GM12875 (cell line): ENCODE measurements at regions not wholly inside any gene's neighbourhood (a gene's known extent, or its start where the extent isn't known, plus 50 kb on each side); places are given as distances from the start of the nearest gene placed in this dataset.
"Not testable (repeated sequence)": the region's sequence is repeated elsewhere in the genome, so short reads cannot be mapped to it uniquely, and the experiment has no call there.

ENCODE experiments used
- H3K4me3 ChIP-seq: one replicate; pipeline ENCODE4 v1.5.1; 2011; ENCODE audit warnings: low read depth, low read length, control low read depth
- CTCF ChIP-seq: IDR thresholded peaks from 2 replicates; pipeline ENCODE4 v1.5.1; 2011; ENCODE audit warnings: low read depth, mild to moderate bottlenecking, control low read depth, inconsistent platforms, low read length, moderate library complexity, borderline replicate concordance; ENCODE audit not compliant: insufficient read depth

- no peak overlapping the region for H3K4me3 ChIP-seq
- TF ChIP-seq CTCF: no peak
These were observed 161.2 kb upstream of the LRP1B start for GRCh38 chr2:142291969-142292368.

- no peak overlapping the region for H3K4me3 ChIP-seq
- no peak for TF ChIP-seq CTCF
These were observed 160.1 kb upstream of the LRP1B start for GRCh38 chr2:142290931-142291330.

GRCh38 chr2:142286618-142287017 lies 155.8 kb upstream of the LRP1B start:
- peak; percentile 78; the same call in 1 of the 2 replicates for TF ChIP-seq CTCF
- H3K4me3 ChIP-seq: no peak overlapping the region

- H3K4me3 ChIP-seq: no peak overlapping the region
- TF ChIP-seq CTCF: no peak
These were observed 154.7 kb upstream of the LRP1B start for GRCh38 chr2:142285480-142285879.

GRCh38 chr2:142284336-142284735 lies 153.5 kb upstream of the LRP1B start:
- H3K4me3 ChIP-seq: not testable (repeated sequence)

- TF ChIP-seq CTCF: no peak
- H3K4me3 ChIP-seq: no peak overlapping the region
These were observed 150.0 kb upstream of the LRP1B start for GRCh38 chr2:142280831-142281230.

GRCh38 chr2:142270990-142271389 lies 140.2 kb upstream of the LRP1B start:
- no peak for TF ChIP-seq CTCF

GRCh38 chr2:142270291-142270690 lies 139.5 kb upstream of the LRP1B start:
- TF ChIP-seq CTCF: no peak
- H3K4me3 ChIP-seq: no peak overlapping the region

More at GRCh38 chr2:142270990-142271389, 140.2 kb upstream of the LRP1B start:
- no peak overlapping the region for H3K4me3 ChIP-seq
